ENCODE measurements at regions not wholly inside any gene's neighbourhood (a gene's known extent, or its start where the extent isn't known, plus 50 kb on each side); places are given as distances from the start of the nearest gene placed in this dataset.

DNA sequence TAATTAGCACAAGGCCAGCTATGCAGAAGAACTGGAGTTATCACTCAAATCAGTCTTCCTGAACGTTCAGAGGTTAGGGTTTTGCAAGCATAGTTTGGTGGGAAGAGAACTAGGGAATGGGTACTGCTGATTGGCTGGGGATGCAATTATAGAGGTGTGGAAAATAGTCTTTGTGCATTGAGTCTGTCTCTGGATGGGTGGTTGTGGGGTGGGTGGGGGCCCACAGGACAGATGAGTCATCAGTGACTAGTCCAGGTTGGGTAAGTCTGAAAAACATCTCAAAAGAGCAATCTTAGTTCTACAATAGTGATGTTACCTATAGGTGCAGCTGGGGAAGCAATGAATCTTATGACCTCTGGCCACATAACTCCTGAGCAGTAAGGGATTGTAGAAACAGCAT, 89.7 kb upstream of the HMCN1 start:
- H3K4me3 ChIP-seq, result no peak overlapping the region
- intact Hi-C loops (cut with DNase I), result no loop called here
- TF ChIP-seq POLR2AphosphoS5 (IDR thresholded peaks at IDR 0.05), result no peak
- TF ChIP-seq POLR2A (IDR thresholded peaks at IDR 0.05), result no peak
- TF ChIP-seq, protein P1, sequence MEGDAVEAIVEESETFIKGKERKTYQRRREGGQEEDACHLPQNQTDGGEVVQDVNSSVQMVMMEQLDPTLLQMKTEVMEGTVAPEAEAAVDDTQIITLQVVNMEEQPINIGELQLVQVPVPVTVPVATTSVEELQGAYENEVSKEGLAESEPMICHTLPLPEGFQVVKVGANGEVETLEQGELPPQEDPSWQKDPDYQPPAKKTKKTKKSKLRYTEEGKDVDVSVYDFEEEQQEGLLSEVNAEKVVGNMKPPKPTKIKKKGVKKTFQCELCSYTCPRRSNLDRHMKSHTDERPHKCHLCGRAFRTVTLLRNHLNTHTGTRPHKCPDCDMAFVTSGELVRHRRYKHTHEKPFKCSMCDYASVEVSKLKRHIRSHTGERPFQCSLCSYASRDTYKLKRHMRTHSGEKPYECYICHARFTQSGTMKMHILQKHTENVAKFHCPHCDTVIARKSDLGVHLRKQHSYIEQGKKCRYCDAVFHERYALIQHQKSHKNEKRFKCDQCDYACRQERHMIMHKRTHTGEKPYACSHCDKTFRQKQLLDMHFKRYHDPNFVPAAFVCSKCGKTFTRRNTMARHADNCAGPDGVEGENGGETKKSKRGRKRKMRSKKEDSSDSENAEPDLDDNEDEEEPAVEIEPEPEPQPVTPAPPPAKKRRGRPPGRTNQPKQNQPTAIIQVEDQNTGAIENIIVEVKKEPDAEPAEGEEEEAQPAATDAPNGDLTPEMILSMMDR (IDR thresholded peaks at IDR 0.05), result no peak
- no peak for TF ChIP-seq EP300 (IDR thresholded peaks at IDR 0.05)
- peaks cover 0 to 5% (median 0%) of the 10 kb centered on the region in 4 donors for H3K9me3 ChIP-seq
- DNase-seq, result no peak
- H3K27ac ChIP-seq, result no peak overlapping the region
- peaks cover 0 to 20% (median 14%) of the 10 kb centered on the region in 4 donors for H3K4me1 ChIP-seq
- H3K36me3 ChIP-seq, result no peaks in the 10 kb centered on the region
- WGBS, 2 donors, result 86% methylated on average over 1 of the region's 1 CpG
- no peaks in the 10 kb centered on the region for H3K27me3 ChIP-seq

DNA sequence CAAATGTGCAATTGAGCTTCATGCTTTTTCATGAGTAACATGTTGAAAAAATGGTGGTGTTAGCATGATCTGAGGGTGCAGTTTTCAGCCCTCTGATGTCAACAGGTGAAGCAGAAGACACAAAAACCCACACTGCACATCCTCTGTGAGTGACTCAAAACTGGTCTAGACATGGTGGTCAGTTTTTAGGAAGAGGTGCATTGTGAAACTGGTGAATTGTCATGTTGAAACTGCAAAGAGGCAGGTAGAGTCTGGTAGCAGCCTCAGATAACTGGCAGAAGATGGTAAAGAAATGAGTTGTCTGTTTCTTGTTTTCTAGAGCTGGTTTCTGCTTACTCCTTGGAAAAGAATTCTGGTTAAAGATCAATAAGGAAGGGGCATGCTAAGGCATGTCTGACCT, 97.3 kb upstream of the HMCN1 start:
- intact Hi-C loops (cut with DNase I), result no loop called here
- H3K27me3 ChIP-seq, result no peaks in the 10 kb centered on the region
- no peaks in the 10 kb centered on the region for H3K36me3 ChIP-seq
- DNase-seq, result no peak
- no peak overlapping the region for H3K27ac ChIP-seq
- TF ChIP-seq POLR2AphosphoS5 (IDR thresholded peaks at IDR 0.05) (no peak), POLR2A (IDR thresholded peaks at IDR 0.05) (no peak), EP300 (IDR thresholded peaks at IDR 0.05) (no peak)
- TF ChIP-seq, protein P1 (IDR thresholded peaks at IDR 0.05), result no peak
- no peaks in the 10 kb centered on the region for H3K9me3 ChIP-seq
- no peak overlapping the region for H3K4me3 ChIP-seq
- no peaks in the 10 kb centered on the region for H3K4me1 ChIP-seq

DNA sequence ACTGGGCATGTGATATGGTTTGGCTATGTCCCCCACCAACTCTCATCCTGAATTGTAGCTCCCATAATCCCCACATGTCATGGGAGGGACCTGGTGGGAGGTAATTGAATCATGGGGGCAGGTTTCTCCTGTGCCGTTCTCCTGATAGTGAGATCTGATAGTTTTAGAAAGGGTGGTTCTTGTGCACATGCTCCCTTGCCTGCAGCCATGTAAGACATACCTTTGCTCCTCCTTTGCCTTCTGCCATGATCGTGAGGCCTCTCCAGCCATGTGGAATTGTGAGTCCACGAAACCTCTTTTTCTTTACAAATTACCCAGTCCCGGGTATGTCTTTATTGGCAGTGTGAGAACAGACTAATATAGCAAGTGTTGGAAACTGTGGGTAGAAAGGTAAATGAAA, 99.5 kb upstream of the HMCN1 start:
- 95 to 97% methylated on average over 4 of the region's 4 CpGs for WGBS, 2 donors
- Histone ChIP-seq H3K4me3 (no peak overlapping the region), H3K27me3 (no peaks in the 10 kb centered on the region), H3K4me1 (no peaks in the 10 kb centered on the region), H3K9me3 (no peaks in the 10 kb centered on the region), H3K27ac (no peak overlapping the region), H3K36me3 (no peaks in the 10 kb centered on the region)
- TF ChIP-seq EP300 (IDR thresholded peaks at IDR 0.05), result no peak
- TF ChIP-seq, protein P1 (IDR thresholded peaks at IDR 0.05), result no peak
- TF ChIP-seq POLR2AphosphoS5 (IDR thresholded peaks at IDR 0.05), result no peak
- TF ChIP-seq POLR2A (IDR thresholded peaks at IDR 0.05), result no peak
- no peak for DNase-seq
- intact Hi-C loops (cut with DNase I), result no loop called here

DNA sequence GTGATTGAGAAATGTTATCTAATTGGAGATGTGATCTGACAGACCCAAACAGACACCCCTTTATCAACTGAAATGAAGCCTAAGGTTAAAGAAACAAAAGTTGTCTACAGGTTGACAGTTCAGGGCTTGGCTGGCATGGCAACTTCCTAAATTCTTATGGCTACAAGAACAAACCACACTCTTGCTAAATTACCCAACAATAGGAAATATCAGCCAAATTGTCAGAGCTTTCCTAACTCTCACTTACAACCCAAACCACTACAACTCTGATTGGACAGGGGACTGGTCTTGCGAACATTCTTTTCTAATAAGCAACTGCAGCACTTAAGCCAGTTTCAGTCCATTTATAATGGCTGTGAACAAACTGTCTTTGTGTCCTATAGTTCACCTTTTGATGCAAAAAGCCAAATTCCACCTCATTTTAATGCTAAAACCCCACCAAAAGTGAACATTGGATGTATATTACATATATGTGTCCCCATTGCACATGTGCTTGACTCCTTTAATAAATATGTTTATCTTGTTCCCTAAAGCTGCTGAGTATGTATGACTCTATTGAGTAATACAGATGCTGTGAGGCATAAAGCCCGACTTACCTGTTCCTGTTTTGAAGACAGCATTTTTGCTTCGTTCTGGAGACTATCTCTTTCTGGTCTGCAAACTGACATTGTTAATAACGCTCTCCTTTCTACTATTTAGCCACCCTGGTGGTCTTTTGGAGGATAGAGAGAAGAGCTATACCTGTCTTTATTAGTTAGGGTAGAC, 101.3 kb upstream of the HMCN1 start:
- no peak for TF ChIP-seq POLR2A (IDR thresholded peaks at IDR 0.05)
- Histone ChIP-seq H3K27ac (no peak overlapping the region), H3K4me3 (no peak overlapping the region), H3K4me1 (no peaks in the 10 kb centered on the region), H3K36me3 (no peaks in the 10 kb centered on the region), H3K9me3 (no peaks in the 10 kb centered on the region), H3K27me3 (no peaks in the 10 kb centered on the region)
- no peak for DNase-seq
- WGBS, 2 donors, result 83 to 94% methylated on average over 4 of the region's 4 CpGs
- intact Hi-C loops (cut with DNase I), result no loop called here

DNA sequence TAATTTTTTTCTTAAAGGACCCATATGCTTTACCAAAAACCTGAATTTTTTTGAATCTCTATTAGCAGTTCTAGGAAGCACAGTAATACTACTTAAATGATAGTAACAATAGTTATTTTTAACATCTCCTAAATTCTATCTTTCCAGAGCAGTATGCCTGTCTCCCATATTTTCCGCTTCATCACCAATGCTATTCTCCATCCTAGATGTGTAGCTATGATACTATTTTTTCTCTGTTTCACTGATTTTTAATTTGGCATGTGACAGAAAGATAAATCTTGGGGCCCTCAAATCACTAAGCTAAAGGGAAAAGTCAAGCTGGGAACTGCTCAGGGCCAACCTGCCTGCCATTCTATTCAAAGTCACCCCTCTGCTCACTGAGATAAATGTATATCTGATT, 102.3 kb upstream of the HMCN1 start:
- H3K27ac ChIP-seq, result no peak overlapping the region
- H3K36me3 ChIP-seq, result no peaks in the 10 kb centered on the region
- TF ChIP-seq EP300 (IDR thresholded peaks at IDR 0.05), result no peak
- TF ChIP-seq POLR2A (IDR thresholded peaks at IDR 0.05), result no peak
- TF ChIP-seq, protein P1 (IDR thresholded peaks at IDR 0.05), result no peak
- TF ChIP-seq POLR2AphosphoS5 (IDR thresholded peaks at IDR 0.05), result no peak
- 98 to 100% methylated on average over 1 of the region's 1 CpG for WGBS, 2 donors
- no peak overlapping the region for H3K4me3 ChIP-seq
- no peaks in the 10 kb centered on the region for H3K27me3 ChIP-seq
- no peaks in the 10 kb centered on the region for H3K4me1 ChIP-seq
- no peak for DNase-seq
- intact Hi-C loops (cut with DNase I), result no loop called here
- H3K9me3 ChIP-seq, result no peaks in the 10 kb centered on the region

All from sigmoid colon (tissue), 6 donors.